Brain microvascular endothelial cell (primary cell): ENCODE measurements at regions not wholly inside any gene's neighbourhood (a gene's known extent, or its start where the extent isn't known, plus 50 kb on each side); places are given as distances from the start of the nearest gene placed in this dataset.
"Not testable (repeated sequence)": the region's sequence is repeated elsewhere in the genome, so short reads cannot be mapped to it uniquely, and the experiment has no call there.

Experiments
- DNase-seq: peaks from one replicate; pipeline ENCODE4 v3.0.0-alpha.2; 2020
- H3K27ac ChIP-seq: fragments of 250-450 bp; sonication (Bioruptor Pico); 2 replicates; pipeline ENCODE4 v1.5.1; 2020; ENCODE audit warnings: mild to moderate bottlenecking, moderate library complexity
- H3K27me3 ChIP-seq: fragments of 250-450 bp; sonication (Bioruptor Pico); replicated peaks from 2 replicates; pipeline ENCODE4 v1.5.1; 2020; ENCODE audit warnings: mild to moderate bottlenecking
- H3K36me3 ChIP-seq: fragments of 250-450 bp; sonication (Bioruptor Pico); replicated peaks from 2 replicates; pipeline ENCODE4 v1.5.1; 2020; ENCODE audit warnings: mild to moderate bottlenecking
- H3K4me3 ChIP-seq: 2 replicates; pipeline ENCODE4 v1.5.1; 2011; ENCODE audit warnings: low read depth, mild to moderate bottlenecking, control low read depth, low read length, moderate library complexity
- in situ Hi-C: cut with HindIII; loops from 2 replicates; pipeline ENCODE4 v1.10.0; 2017; ENCODE audit warnings: low sequenced_read_pairs, low pct_ligation_motif_present
- TF ChIP-seq, protein P1 (sequence below): IDR thresholded peaks from 2 replicates; pipeline ENCODE4 v1.5.1; 2011; ENCODE audit warnings: low read depth, mild to moderate bottlenecking, moderate library complexity, low read length, control low read depth, inconsistent platforms; ENCODE audit errors: missing control alignments

DNA sequence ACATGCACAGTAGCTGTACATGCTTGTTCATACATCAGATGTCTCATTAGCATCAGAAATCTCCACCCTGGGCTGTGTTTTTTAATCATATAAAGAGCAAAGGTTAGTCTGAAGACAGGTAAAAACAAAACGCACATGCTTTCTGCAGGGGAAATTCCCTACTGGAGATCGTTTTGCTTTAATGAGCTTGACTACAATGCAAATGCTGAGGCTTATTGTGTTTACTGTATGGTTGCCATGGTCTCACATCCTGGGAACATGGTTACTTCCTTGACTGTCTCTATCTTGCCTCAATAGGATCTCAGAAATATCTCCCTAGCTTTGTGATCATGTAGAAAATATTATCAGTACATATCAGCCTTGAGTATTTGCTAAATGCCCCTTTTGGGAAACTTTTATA lies 336.5 kb upstream of the TFPI start:
- Histone ChIP-seq H3K27ac (no peak overlapping the region), H3K4me3 (no peak overlapping the region), H3K36me3 (no peaks in the 10 kb centered on the region), H3K27me3 (no peaks in the 10 kb centered on the region)
- DNase-seq: no peak
- TF ChIP-seq, protein P1, sequence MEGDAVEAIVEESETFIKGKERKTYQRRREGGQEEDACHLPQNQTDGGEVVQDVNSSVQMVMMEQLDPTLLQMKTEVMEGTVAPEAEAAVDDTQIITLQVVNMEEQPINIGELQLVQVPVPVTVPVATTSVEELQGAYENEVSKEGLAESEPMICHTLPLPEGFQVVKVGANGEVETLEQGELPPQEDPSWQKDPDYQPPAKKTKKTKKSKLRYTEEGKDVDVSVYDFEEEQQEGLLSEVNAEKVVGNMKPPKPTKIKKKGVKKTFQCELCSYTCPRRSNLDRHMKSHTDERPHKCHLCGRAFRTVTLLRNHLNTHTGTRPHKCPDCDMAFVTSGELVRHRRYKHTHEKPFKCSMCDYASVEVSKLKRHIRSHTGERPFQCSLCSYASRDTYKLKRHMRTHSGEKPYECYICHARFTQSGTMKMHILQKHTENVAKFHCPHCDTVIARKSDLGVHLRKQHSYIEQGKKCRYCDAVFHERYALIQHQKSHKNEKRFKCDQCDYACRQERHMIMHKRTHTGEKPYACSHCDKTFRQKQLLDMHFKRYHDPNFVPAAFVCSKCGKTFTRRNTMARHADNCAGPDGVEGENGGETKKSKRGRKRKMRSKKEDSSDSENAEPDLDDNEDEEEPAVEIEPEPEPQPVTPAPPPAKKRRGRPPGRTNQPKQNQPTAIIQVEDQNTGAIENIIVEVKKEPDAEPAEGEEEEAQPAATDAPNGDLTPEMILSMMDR: no peak
- in situ Hi-C loops: no loop called here

DNA sequence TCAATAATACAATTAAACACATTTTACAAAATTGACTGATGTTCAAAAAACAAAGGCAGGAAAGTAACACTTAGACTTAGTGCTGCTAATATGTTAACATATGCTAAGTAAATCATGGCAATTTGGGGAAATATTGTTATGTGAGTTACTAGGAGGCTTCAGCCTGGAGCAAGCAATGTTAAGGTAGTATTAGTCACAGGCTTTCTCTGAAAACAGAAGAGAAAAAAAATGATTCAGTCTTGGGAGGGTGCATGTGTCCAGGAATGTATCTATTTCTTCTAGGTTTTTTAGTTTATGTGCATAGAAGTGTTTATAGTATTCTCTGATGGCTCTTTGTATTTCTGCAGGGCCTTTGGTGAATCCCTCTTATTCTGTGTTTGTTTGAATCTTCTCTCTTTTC lies 345.8 kb upstream of the TFPI start:
- in situ Hi-C loops: no loop called here
- TF ChIP-seq, protein P1: no peak
- DNase-seq: no peak
- H3K36me3 ChIP-seq: no peaks in the 10 kb centered on the region
- H3K27ac ChIP-seq: no peak overlapping the region
- H3K4me3 ChIP-seq: no peak overlapping the region
- no peaks in the 10 kb centered on the region for H3K27me3 ChIP-seq

DNA sequence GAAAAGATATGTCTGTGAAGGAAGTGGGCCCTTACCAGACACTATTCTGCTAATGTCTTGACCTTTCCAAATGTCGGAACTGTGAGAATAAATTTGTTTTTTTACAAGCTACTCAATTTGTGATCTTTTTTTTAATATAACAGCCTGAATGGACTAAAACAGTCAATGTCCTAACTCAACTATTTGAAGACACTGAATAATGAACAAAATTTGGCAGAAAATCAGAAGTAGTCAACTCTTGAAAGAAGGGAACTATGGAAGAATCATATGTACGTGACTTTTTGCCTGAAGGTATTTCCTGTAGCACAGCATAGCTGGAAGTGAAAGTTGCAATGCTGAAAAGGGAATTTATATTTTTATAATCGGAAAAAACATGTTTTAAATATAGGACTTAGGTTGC lies 351.8 kb upstream of the TFPI start:
- Histone ChIP-seq H3K27ac (no peak overlapping the region), H3K4me3 (no peak overlapping the region), H3K27me3 (no peaks in the 10 kb centered on the region), H3K36me3 (no peaks in the 10 kb centered on the region)
- TF ChIP-seq, protein P1: no peak
- no peak for DNase-seq
- in situ Hi-C loops: no loop called here

DNA sequence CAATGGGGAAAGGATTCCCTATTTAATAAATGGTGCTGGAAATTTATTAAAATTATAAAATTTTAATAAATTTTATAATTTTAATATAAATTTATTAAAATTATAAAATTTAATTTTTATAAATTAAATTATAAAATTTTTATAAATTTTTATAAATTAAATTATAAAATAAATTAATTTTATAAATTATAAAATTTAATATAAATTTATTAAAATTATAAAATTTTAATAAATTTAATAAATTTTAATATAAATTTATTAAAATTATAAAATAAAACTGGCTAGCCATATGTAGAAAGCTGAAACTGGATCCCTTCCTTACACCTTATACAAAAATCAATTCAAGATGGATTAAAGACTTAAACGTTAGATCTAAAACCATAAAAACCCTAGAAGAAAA lies 356.7 kb upstream of the TFPI start:
- DNase-seq, in situ Hi-C loops, H3K36me3 ChIP-seq, H3K4me3 ChIP-seq, H3K27me3 ChIP-seq, H3K27ac ChIP-seq: not testable (repeated sequence)

DNA sequence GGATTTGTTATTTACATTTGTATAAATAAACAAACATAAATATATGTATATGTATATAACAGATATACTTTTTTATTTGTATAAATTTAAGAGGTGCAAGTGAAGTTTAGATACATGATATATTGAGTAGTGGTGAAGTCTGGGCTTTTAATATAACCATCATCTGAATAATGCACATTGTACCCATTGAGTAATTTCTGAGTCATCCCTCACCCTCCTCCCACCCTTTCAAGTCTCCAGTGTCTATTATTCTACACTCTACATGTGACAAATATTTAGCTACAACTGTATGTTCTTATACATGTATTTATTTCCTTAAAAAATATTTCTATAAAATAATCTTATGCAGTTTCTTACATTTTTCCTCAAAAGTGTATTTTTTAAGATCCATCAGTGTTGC lies 358.7 kb upstream of the TFPI start:
- Histone ChIP-seq H3K27me3 (no peaks in the 10 kb centered on the region), H3K27ac (no peak overlapping the region), H3K36me3 (no peaks in the 10 kb centered on the region), H3K4me3 (no peak overlapping the region)
- TF ChIP-seq, protein P1: no peak
- no peak for DNase-seq
- in situ Hi-C loops: no loop called here

DNA sequence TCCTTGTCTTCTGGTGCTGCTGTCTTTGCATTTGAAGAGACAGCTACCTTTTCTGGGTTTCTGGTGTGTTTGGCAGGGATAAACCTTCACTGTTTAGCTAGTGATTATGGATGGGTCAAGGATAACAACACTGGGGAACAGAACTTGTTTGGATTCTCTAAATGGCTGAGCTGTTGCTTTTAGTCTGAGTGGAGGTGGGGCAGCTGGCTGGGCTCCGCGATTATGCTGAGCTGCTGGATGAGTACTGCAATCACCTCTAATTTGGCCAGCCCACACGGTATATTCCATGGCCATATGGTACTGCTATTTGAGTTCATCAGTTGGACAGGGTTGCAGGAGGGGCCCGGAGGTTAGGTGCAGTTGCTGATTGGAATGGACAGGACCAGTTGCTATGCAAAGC lies 361.6 kb upstream of the TFPI start:
- Histone ChIP-seq H3K27me3 (no peaks in the 10 kb centered on the region), H3K27ac (no peak overlapping the region), H3K36me3 (no peaks in the 10 kb centered on the region), H3K4me3 (no peak overlapping the region)
- in situ Hi-C loops: no loop called here
- TF ChIP-seq, protein P1: no peak
- DNase-seq: no peak
